ENCODE measurements at regions not wholly inside any gene's neighbourhood (a gene's known extent, or its start where the extent isn't known, plus 50 kb on each side); places are given as distances from the start of the nearest gene placed in this dataset.

DNA sequence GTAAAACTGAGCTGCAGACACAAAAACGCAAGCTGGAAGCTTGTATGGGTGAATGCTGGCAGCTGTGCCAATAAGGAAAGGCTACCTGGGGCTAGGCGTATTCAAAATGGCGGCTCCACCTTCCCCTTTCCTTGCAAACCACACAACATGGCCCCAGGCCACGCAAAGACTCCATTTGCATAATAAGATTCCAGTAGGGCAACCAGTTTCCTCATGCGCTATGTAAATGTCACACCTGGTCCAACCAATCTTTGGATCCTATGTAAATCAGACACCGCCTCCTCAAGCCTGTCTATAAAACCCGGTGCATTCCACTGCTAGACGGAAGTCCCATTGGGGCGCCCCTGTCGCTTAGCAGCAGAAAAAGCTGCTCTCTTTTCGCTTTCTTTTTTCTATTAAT, 505.9 kb upstream of the BTBD3 start:
- CTCF ChIA-PET = no interaction called here
- Histone ChIP-seq H3K4me3 (ENCODE audit: low read depth in 2 of 2, low read length in 2 of 2) (no peak overlapping the region), H3K9me3 (ENCODE audit: control insufficient read depth, insufficient read depth, low read depth, low read length) (no peaks in the 10 kb centered on the region), H3K4me1 (ENCODE audit: control insufficient read depth, insufficient read depth, low read length) (no peaks in the 10 kb centered on the region), H3K36me3 (ENCODE audit: control insufficient read depth, insufficient read depth, low read length) (no peaks in the 10 kb centered on the region), H3K27ac (ENCODE audit: low read length) (no peak overlapping the region), H3K27me3 (ENCODE audit: control insufficient read depth, insufficient read depth, low read length) (no peaks in the 10 kb centered on the region)
- no peak for DNase-seq (ENCODE audit: low read depth, low spot score)
- no TSS peak for BruUV-seq (replicated peaks)
- ATAC-seq = no peak
- no peak for TF ChIP-seq SIN3A (IDR thresholded peaks at IDR 0.05; ENCODE audit: borderline replicate concordance, insufficient read depth, low read depth, low read length)
- TF ChIP-seq, protein P1, sequence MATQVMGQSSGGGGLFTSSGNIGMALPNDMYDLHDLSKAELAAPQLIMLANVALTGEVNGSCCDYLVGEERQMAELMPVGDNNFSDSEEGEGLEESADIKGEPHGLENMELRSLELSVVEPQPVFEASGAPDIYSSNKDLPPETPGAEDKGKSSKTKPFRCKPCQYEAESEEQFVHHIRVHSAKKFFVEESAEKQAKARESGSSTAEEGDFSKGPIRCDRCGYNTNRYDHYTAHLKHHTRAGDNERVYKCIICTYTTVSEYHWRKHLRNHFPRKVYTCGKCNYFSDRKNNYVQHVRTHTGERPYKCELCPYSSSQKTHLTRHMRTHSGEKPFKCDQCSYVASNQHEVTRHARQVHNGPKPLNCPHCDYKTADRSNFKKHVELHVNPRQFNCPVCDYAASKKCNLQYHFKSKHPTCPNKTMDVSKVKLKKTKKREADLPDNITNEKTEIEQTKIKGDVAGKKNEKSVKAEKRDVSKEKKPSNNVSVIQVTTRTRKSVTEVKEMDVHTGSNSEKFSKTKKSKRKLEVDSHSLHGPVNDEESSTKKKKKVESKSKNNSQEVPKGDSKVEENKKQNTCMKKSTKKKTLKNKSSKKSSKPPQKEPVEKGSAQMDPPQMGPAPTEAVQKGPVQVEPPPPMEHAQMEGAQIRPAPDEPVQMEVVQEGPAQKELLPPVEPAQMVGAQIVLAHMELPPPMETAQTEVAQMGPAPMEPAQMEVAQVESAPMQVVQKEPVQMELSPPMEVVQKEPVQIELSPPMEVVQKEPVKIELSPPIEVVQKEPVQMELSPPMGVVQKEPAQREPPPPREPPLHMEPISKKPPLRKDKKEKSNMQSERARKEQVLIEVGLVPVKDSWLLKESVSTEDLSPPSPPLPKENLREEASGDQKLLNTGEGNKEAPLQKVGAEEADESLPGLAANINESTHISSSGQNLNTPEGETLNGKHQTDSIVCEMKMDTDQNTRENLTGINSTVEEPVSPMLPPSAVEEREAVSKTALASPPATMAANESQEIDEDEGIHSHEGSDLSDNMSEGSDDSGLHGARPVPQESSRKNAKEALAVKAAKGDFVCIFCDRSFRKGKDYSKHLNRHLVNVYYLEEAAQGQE (IDR thresholded peaks at IDR 0.05; ENCODE audit: insufficient read depth in 1 of 2, low read depth in 2 of 2, low read length in 1 of 2) = no peak
- no peak for TF ChIP-seq TCF7L2 (IDR thresholded peaks at IDR 0.05; ENCODE audit: low read depth, low read length)
- no peak for TF ChIP-seq POLR2AphosphoS5 (IDR thresholded peaks at IDR 0.05; ENCODE audit: low read depth, low read length)
- TF ChIP-seq, protein P2, sequence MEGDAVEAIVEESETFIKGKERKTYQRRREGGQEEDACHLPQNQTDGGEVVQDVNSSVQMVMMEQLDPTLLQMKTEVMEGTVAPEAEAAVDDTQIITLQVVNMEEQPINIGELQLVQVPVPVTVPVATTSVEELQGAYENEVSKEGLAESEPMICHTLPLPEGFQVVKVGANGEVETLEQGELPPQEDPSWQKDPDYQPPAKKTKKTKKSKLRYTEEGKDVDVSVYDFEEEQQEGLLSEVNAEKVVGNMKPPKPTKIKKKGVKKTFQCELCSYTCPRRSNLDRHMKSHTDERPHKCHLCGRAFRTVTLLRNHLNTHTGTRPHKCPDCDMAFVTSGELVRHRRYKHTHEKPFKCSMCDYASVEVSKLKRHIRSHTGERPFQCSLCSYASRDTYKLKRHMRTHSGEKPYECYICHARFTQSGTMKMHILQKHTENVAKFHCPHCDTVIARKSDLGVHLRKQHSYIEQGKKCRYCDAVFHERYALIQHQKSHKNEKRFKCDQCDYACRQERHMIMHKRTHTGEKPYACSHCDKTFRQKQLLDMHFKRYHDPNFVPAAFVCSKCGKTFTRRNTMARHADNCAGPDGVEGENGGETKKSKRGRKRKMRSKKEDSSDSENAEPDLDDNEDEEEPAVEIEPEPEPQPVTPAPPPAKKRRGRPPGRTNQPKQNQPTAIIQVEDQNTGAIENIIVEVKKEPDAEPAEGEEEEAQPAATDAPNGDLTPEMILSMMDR (IDR thresholded peaks at IDR 0.05) = no peak
- POLR2A ChIA-PET = no interaction called here
- intact Hi-C loops (cut with micrococcal nuclease; ENCODE audit: unreplicated experiment) = no loop called here
- in situ Hi-C loops (cut with HindIII; ENCODE audit: low pct_unique_long_range_greater_than_20kb, low sequenced_read_pairs) = no loop called here

DNA sequence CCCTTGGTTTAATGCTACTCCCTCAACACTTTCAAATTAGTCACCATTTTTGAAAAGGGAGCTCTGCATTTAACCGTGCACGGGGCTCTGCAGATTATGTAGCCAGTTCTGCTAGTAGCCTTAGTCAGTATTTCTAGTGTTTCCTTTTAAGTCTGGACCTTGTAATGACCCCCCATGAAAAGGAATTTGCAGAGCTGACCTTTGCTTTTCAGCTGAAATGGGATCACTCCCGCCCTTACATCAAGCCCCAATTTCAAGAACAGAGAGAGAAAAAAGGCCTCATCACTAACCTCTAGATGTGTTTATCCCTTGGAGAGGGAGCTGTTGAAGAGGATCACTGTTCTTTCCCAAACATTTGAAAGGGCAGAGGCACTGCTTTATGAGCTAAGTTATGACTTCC, 490.7 kb upstream of the BTBD3 start:
- Histone ChIP-seq H3K27me3 (ENCODE audit: control insufficient read depth, insufficient read depth, low read length) (no peaks in the 10 kb centered on the region), H3K4me1 (ENCODE audit: control insufficient read depth, insufficient read depth, low read length) (no peaks in the 10 kb centered on the region), H3K4me3 (ENCODE audit: low read depth in 2 of 2, low read length in 2 of 2) (no peak overlapping the region), H3K9me3 (ENCODE audit: control insufficient read depth, insufficient read depth, low read depth, low read length) (no peaks in the 10 kb centered on the region), H3K36me3 (ENCODE audit: control insufficient read depth, insufficient read depth, low read length) (no peaks in the 10 kb centered on the region), H3K27ac (ENCODE audit: low read length) (no peak overlapping the region; the same call in 1 of the 2 replicates)
- ATAC-seq (no peak), DNase-seq (ENCODE audit: low read depth, low spot score) (no peak)
- in situ Hi-C loops (cut with HindIII; ENCODE audit: low pct_unique_long_range_greater_than_20kb, low sequenced_read_pairs) (no loop called here), intact Hi-C loops (cut with micrococcal nuclease; ENCODE audit: unreplicated experiment) (no loop called here)
- no TSS peak for BruUV-seq (replicated peaks)
- TF ChIP-seq, protein P2 (IDR thresholded peaks at IDR 0.05) = no peak
- TF ChIP-seq SIN3A (IDR thresholded peaks at IDR 0.05; ENCODE audit: borderline replicate concordance, insufficient read depth, low read depth, low read length) (no peak), TCF7L2 (IDR thresholded peaks at IDR 0.05; ENCODE audit: low read depth, low read length) (no peak), POLR2AphosphoS5 (IDR thresholded peaks at IDR 0.05; ENCODE audit: low read depth, low read length) (no peak)
- TF ChIP-seq, protein P1 (IDR thresholded peaks at IDR 0.05; ENCODE audit: insufficient read depth in 1 of 2, low read depth in 2 of 2, low read length in 1 of 2) = no peak
- CTCF ChIA-PET = no interaction called here
- POLR2A ChIA-PET = no interaction called here

Measured in Panc1 (cell line).